Retinal pigment epithelial cell (primary cell): ENCODE measurements at regions not wholly inside any gene's neighbourhood (a gene's known extent, or its start where the extent isn't known, plus 50 kb on each side); places are given as distances from the start of the nearest gene placed in this dataset.
"Not testable (repeated sequence)": the region's sequence is repeated elsewhere in the genome, so short reads cannot be mapped to it uniquely, and the experiment has no call there.

ENCODE experiments used
- DNase-seq: peaks from one replicate; pipeline ENCODE4 v3.0.0-alpha.2; 2010; ENCODE audit warnings: low read depth
- H3K4me3 ChIP-seq: 2 replicates; pipeline ENCODE4 v1.5.1; 2011; ENCODE audit warnings: mild to moderate bottlenecking, low read length, control low read depth, moderate library complexity
- TF ChIP-seq, protein P1 (sequence below): conservative IDR thresholded peaks from 2 replicates; pipeline ENCODE4 v1.5.1; 2011; ENCODE audit warnings: low read depth, low read length, control low read depth, inconsistent platforms

DNA sequence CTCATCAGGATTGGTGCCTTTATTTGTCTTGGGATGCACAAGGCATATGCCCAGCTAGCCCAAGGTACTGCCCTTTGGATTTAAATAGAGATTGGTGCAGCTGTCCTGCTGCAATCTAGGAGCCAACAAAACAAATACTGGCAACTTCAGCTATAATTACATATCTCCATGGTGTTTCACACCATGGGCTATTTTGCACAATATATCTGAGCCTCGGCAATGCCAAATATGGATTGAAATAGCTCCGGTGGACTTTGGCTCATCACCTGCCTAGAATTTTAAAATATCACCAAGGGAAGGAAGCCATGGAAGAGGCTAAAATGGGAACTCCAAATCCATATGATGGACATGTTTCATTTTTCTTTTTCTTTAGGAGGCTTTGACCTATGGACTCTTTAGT is 367.8 kb upstream of the UMPS start:
- no peak overlapping the region for H3K4me3 ChIP-seq
- TF ChIP-seq, protein P1, sequence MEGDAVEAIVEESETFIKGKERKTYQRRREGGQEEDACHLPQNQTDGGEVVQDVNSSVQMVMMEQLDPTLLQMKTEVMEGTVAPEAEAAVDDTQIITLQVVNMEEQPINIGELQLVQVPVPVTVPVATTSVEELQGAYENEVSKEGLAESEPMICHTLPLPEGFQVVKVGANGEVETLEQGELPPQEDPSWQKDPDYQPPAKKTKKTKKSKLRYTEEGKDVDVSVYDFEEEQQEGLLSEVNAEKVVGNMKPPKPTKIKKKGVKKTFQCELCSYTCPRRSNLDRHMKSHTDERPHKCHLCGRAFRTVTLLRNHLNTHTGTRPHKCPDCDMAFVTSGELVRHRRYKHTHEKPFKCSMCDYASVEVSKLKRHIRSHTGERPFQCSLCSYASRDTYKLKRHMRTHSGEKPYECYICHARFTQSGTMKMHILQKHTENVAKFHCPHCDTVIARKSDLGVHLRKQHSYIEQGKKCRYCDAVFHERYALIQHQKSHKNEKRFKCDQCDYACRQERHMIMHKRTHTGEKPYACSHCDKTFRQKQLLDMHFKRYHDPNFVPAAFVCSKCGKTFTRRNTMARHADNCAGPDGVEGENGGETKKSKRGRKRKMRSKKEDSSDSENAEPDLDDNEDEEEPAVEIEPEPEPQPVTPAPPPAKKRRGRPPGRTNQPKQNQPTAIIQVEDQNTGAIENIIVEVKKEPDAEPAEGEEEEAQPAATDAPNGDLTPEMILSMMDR = no peak
- DNase-seq = no peak

DNA sequence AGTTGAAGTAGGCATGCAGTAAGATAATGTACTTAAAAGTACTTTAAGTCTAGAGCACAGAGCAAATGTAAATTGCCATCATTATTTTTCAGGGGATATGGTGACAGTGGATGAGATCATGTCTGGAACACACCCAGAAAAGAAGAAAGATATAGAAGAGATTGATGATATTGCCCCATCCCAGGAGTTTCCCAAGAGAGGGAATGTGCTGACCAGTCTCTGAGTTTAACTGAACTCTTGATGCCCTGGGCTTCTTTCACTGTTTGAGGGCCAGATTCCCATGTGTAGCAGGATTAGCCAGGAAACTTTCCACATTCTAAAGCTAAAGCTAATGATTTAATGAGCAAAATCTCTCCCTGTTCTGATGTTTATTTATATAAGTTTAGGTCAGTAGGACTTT is 366.8 kb upstream of the UMPS start:
- H3K4me3 ChIP-seq = no peak overlapping the region
- TF ChIP-seq, protein P1 = no peak
- peak; percentile 84 for DNase-seq

DNA sequence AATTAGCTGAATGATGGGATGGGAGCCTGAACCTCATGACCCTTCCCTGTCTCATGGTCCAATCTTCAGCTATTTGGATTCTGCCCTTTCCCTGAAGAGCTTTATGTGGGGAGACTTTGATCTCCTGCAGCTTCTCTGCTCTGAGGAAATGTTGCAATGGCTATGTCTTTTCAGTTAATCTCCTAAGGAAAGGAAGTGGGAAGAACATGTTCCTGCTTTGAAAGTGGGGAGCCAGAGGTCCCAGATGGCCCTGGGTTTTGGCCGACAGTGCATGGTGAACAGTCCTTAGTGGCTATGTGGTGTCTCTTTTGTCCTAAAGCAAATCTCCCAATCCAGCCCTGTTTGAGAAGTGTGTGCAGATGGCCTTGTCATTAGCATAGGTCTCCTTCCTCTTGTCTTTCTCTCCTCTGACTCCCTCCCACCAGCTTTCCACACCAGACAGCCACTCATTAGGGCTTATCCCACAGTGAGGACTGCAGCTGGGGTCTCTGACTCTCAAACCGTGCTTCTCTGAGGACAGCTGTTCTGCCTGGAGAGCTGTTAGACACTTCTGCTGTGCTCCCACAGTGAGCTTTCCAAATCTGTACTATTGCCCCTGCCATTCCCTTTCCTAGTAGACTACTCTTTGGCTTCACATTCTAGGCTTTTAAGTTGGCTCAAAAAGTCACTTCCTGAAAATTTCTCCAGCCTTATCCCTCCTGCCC is 365.8 kb upstream of the UMPS start:
- no peak for DNase-seq
- H3K4me3 ChIP-seq = no peak overlapping the region
- TF ChIP-seq, protein P1 = no peak

DNA sequence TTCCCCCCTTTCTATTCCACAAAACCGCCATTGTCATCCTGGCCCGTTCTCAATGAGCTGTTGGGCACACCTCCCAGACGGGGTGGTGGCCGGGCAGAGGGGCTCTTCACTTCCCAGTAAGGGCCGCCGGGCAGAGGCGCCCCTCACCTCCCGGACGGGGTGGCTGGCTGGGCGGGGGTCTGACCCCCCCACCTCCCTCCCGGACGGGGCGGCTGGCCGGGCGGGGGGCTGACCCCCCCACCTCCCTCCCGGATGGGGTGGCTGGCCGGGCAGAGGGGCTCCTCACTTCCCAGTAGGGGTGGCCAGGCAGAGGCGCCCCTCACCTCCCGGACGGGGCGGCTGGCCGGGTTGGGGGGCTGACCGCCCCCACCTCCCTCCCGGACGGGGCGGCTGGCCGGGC is 363.6 kb upstream of the UMPS start:
- H3K4me3 ChIP-seq, DNase-seq: not testable (repeated sequence)

DNA sequence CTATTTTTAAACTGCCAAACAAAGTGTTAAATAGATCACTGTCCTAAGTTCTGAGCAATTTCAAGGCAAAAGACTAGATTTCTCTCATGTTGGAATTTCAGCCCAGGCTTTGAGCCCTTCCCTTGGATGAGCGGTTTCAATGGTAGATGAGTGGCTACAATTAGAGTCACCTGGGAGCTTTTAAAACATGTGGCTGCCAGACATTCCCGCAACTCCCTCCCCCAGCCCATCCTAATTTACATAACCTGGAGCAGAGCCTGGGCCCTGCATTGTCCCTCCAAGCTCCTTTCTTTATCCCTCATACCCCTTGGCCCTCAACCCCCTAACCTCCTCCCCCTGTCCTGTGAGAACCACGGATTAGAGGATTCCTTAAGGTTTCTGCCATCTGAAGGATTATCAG is 357.5 kb upstream of the UMPS start:
- no peak for DNase-seq
- TF ChIP-seq, protein P1 = no peak
- H3K4me3 ChIP-seq = no peak overlapping the region

DNA sequence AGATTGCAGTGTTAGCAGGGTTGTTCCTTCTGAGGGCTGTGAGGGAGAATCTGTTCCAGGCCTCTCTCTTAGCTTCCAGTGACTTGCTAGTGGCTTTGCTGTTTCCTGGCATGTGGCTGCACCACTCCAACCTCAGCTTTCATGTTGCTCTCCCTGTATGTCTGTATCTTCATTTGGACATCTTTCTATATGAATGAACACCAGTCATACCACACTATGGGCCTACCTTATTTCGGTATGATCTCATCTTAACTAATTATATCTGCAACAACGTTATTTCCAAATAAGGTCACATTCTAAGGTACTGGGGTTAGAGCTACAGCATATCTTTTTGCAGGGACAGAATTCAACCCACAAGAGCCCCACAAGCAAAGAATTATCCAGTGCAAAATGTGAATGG is 356.7 kb upstream of the UMPS start:
- TF ChIP-seq, protein P1 = no peak
- no peak for DNase-seq
- H3K4me3 ChIP-seq = no peak overlapping the region

DNA sequence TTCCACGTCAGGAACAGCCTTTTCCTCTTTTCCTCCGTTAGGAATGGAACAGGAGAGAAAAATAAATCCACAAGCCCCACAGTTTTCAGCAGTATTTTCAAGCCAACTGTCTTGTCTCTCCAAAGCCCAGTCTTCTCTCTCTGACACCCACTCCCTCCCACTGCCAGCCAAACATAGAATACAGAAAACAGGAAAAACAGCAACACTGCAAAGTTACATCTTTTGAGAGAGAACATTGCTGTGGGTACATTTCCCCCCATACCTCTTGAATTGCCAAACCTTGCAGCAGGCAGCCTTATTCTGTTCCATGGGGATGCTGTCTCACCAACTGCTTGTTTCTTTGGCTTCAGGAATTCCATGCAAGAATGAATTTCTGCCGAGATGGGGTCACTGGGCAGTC is 355.7 kb upstream of the UMPS start:
- TF ChIP-seq, protein P1 = no peak
- DNase-seq = no peak
- no peak overlapping the region for H3K4me3 ChIP-seq
